Fibroblast of pulmonary artery (primary cell): ENCODE measurements at regions not wholly inside any gene's neighbourhood (a gene's known extent, or its start where the extent isn't known, plus 50 kb on each side); places are given as distances from the start of the nearest gene placed in this dataset.
A peak's percentile ranks its signal among the peaks of the same experiment; 100 is the strongest.

Experiments
- DNase-seq: peaks from one replicate; pipeline ENCODE4 v3.0.0-alpha.2; 2010; ENCODE audit warnings: low read depth
- H3K4me3 ChIP-seq: replicated peaks from 2 replicates; pipeline ENCODE4 v1.5.1; 2011; ENCODE audit warnings: low read depth, mild to moderate bottlenecking, control low read depth, low read length, moderate library complexity
- CTCF ChIP-seq: IDR thresholded peaks from 2 replicates; pipeline ENCODE4 v1.5.1; 2011; ENCODE audit warnings: mild to moderate bottlenecking, control low read depth, low read length, inconsistent platforms; ENCODE audit errors: missing control alignments

DNA sequence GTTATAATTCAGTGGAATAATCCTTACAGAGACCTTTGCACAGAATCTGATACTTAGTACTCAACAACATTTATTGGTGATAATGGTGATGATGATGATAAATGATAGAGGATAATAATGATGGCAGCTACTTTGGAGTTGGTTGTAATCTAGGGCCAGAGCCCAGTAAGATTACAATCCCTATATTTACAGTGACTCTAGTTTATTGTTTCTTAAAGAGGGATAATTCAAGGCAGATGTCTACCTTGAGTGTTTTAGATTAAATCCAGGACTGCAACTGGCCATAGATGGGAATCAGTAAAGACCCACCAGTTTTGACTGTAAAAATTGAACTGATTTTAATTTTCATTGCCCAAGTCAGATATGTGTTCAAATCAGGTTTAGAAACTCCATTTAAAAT lies 813.9 kb upstream of the CNTNAP5 start:
- no peak for TF ChIP-seq CTCF
- no peak for DNase-seq
- H3K4me3 ChIP-seq: no peak overlapping the region

DNA sequence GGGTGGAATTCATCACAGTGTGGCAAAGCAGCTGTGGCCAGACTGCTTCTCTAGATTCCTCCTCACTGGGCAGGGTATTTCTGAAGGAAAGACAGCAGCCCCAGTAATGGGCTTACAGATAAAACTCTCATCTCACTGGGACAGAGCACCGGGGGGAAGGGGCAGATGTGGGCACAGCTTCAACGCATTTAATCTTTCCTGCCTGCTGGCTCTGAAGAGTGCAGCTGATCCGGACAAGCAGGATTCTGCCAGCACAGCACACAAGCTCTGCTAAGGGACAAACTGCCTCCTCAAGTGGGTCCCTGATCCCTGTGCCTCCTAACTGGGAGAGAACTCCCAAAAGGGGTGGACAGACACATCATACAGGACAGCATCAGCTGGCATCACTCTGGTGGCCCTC lies 779.9 kb upstream of the CNTNAP5 start:
- no peak for DNase-seq
- no peak overlapping the region for H3K4me3 ChIP-seq
- no peak for TF ChIP-seq CTCF

DNA sequence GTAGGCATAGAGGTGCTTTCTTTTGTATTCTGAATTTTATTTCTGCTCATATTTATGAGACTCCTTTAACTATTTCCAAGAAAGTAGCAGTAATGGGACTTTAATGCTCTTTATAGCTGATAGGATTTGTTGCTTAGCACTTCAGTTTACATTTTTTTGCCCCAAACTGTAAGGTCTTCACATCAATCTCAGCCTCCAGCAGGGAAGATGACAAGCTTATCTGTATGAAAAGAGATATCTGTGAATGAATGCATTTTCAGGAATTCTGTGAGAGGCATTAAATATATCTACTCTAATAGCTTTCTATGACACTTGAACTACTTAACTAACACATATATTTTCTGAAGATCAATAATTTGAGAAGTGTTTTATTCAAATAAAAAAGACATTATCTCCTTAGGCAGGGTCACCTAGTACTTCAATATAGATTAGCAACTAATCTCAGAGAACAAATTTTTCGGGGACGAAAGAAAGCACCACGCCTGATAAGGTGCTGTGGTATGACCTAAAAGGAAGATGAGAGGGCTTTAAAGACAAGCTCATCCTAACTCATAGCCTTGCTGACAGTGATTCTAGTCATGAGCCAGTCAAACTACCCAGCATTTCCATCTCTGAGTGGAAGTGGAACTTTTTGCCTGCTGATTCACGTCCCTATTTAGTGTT lies 766.1 kb upstream of the CNTNAP5 start:
- TF ChIP-seq CTCF: no peak
- no peak overlapping the region for H3K4me3 ChIP-seq
- no peak for DNase-seq

DNA sequence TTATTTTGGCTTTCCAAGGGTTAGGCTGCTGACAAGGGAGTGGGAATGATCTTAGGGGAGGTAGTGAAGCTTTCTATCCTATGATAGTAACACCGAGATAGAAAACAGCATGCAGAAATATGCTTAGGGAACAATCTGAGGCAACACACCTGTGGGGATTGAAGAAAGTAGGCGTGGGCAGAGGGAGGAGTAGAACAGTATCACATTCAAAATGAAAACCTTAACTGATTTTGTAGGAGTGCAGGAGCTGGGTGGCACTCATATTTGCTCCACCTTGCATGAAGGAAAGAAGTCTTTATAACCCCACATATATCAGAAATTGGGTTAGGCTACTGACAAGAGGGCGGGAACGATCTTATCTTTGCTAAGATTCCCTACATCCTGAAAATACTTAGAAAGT lies 762.2 kb upstream of the CNTNAP5 start:
- no peak for TF ChIP-seq CTCF
- DNase-seq: no peak
- H3K4me3 ChIP-seq: no peak overlapping the region

GRCh38 chr2:123283431-123283830 lies 741.7 kb upstream of the CNTNAP5 start:
- no peak for TF ChIP-seq CTCF
- no peak overlapping the region for H3K4me3 ChIP-seq
- no peak for DNase-seq

GRCh38 chr2:123303731-123304130 lies 721.4 kb upstream of the CNTNAP5 start:
- no peak for TF ChIP-seq CTCF
- DNase-seq: peak; percentile 37
- H3K4me3 ChIP-seq: no peak overlapping the region
